ENCODE measurements at regions not wholly inside any gene's neighbourhood (a gene's known extent, or its start where the extent isn't known, plus 50 kb on each side); places are given as distances from the start of the nearest gene placed in this dataset.

DNA sequence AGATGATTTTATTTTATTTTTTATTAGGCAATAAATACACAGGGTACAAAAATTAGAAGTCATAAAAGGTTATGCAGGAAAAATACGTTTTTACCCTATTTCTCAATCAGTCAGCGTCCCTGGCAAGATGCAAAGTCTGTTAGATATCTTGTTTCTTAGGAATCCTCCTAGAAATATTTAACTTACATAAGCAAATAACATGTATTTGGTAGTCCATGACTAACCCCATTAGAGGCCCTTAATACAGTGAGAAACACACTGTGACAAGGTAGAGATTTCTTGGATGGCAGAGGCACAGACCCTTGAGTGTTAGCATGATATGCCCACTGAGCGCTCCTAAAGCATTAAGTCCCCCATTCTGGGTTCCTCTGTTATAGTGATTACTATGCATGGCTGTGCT lies 121.2 kb upstream of the ADAMTSL1 start (continued):
- TF ChIP-seq SMC3 (conservative IDR thresholded peaks at IDR 0.05; ENCODE audit: insufficient read depth, low read depth, low read length): no peak
- TF ChIP-seq TCF15 (CRISPR knock-in tag; IDR thresholded peaks at IDR 0.05): no peak
- no peak for TF ChIP-seq KLF16 (IDR thresholded peaks at IDR 0.05)
- TF ChIP-seq ZNF24 (IDR thresholded peaks at IDR 0.05): no peak
- no peak for TF ChIP-seq ZNF584 (CRISPR knock-in tag; IDR thresholded peaks at IDR 0.05; ENCODE audit: low read depth)
- TF ChIP-seq RFX7 (CRISPR knock-in tag; IDR thresholded peaks at IDR 0.05): no peak
- no peak for TF ChIP-seq MTA2 (IDR thresholded peaks at IDR 0.05; ENCODE audit: low read depth)
- TF ChIP-seq PBX2 (CRISPR knock-in tag; IDR thresholded peaks at IDR 0.05; ENCODE audit: low read depth): no peak
- no peak for TF ChIP-seq PBX2 (tag; conservative IDR thresholded peaks at IDR 0.05; ENCODE audit: low read depth)
- TF ChIP-seq ZNF316 (IDR thresholded peaks at IDR 0.05): no peak

DNA sequence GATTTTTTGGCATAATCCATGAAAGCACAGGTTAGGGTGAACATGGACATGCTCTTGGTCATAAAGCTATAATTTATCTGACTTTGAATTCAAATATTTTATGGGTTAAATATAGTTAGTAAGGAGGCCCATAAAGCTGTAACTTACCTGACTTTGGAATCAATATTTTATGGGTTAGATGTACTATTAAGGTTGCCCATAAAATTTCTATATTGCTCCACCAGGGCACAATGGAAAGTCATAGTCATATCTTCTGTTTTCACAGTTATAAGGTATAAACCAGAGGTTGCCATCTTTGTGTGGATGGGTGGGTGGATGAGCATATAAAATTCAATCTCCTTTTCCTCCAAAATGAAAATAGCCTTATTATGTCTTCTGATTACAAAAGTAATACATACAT lies 120.5 kb upstream of the ADAMTSL1 start:
- Histone ChIP-seq H4K20me1 (replicated peaks; ENCODE audit: control insufficient read depth, insufficient read depth, low read length) (no peaks in the 10 kb centered on the region), H3K4me3 (no peak overlapping the region), H3K27ac (ENCODE audit: extremely low read depth, low read depth, low read length) (no peak overlapping the region), H3K9me1 (ENCODE audit: control insufficient read depth, insufficient read depth, low read length) (no peaks in the 10 kb centered on the region), H3K4me1 (replicated peaks in 1 of 2; ENCODE audit: control insufficient read depth in 2 of 2, insufficient read depth in 2 of 2, low read length in 2 of 2) (no peaks in the 10 kb centered on the region), H3K4me2 (ENCODE audit: insufficient read depth, low read length) (no peak overlapping the region), H3K79me2 (ENCODE audit: control insufficient read depth, insufficient read depth, low read length) (no peaks in the 10 kb centered on the region), H2AFZ (ENCODE audit: low read depth, low read length) (no peak overlapping the region), H3K9ac (ENCODE audit: insufficient read depth in 1 of 2, low read depth in 2 of 2, low read length in 2 of 2) (no peak overlapping the region), H3K36me3 (ENCODE audit: control insufficient read depth, insufficient read depth, low read length) (no peaks in the 10 kb centered on the region), H3K9me3 (replicated peaks; ENCODE audit: control insufficient read depth, insufficient read depth, low read depth, low read length) (no peaks in the 10 kb centered on the region), H3K27me3 (ENCODE audit: control insufficient read depth in 2 of 2, insufficient read depth in 2 of 2, low read length in 2 of 2) (no peaks in the 10 kb centered on the region)
- CTCF ChIA-PET (ENCODE audit: low intra/inter-chr PET ratio): no interaction called here
- no peak for DNase-seq (ENCODE audit: extremely low read depth in 1 of 4, low spot score in 3 of 4)
- FAIRE-seq: no peak
- BruUV-seq (replicated peaks): no TSS peak
- POLR2A ChIA-PET: no interaction called here
- in situ Hi-C loops (cut with MboI): no loop called here
- intact Hi-C loops (cut with micrococcal nuclease): no loop called here
- no peak for ATAC-seq
- TF ChIP-seq, protein P1, sequence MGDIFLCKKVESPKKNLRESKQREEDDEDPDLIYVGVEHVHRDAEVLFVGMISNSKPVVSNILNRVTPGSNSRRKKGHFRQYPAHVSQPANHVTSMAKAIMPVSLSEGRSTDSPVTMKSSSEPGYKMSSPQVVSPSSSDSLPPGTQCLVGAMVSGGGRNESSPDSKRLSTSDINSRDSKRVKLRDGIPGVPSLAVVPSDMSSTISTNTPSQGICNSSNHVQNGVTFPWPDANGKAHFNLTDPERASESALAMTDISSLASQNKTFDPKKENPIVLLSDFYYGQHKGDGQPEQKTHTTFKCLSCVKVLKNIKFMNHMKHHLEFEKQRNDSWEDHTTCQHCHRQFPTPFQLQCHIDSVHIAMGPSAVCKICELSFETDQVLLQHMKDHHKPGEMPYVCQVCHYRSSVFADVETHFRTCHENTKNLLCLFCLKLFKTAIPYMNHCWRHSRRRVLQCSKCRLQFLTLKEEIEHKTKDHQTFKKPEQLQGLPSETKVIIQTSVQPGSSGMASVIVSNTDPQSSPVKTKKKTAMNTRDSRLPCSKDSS (IDR thresholded peaks at IDR 0.05; ENCODE audit: low read depth, partially characterized antibody): no peak
- TF ChIP-seq, protein P2, sequence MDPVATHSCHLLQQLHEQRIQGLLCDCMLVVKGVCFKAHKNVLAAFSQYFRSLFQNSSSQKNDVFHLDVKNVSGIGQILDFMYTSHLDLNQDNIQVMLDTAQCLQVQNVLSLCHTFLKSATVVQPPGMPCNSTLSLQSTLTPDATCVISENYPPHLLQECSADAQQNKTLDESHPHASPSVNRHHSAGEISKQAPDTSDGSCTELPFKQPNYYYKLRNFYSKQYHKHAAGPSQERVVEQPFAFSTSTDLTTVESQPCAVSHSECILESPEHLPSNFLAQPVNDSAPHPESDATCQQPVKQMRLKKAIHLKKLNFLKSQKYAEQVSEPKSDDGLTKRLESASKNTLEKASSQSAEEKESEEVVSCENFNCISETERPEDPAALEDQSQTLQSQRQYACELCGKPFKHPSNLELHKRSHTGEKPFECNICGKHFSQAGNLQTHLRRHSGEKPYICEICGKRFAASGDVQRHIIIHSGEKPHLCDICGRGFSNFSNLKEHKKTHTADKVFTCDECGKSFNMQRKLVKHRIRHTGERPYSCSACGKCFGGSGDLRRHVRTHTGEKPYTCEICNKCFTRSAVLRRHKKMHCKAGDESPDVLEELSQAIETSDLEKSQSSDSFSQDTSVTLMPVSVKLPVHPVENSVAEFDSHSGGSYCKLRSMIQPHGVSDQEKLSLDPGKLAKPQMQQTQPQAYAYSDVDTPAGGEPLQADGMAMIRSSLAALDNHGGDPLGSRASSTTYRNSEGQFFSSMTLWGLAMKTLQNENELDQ (CRISPR knock-in tag; IDR thresholded peaks at IDR 0.05; ENCODE audit: borderline replicate concordance): no peak
- TF ChIP-seq PATZ1 (CRISPR knock-in tag; IDR thresholded peaks at IDR 0.05; ENCODE audit: borderline replicate concordance) (no peak), PHTF2 (CRISPR knock-in tag; IDR thresholded peaks at IDR 0.05) (no peak), ILF3 (IDR thresholded peaks at IDR 0.05; ENCODE audit: borderline replicate concordance) (no peak)

Data from K562 (cell line).